Hepatocyte (in vitro differentiated cells): ENCODE measurements at regions not wholly inside any gene's neighbourhood (a gene's known extent, or its start where the extent isn't known, plus 50 kb on each side); places are given as distances from the start of the nearest gene placed in this dataset.

Experiments
- CTCF ChIP-seq: fragments of 200-600 bp; sonication (generic); IDR thresholded peaks from 2 replicates; pipeline ENCODE4 v1.5.1; 2016; ENCODE audit warnings: antibody characterized with exemption, mild to moderate bottlenecking; ENCODE audit not compliant: poor library complexity
- EZH2 ChIP-seq: fragments of 200-600 bp; sonication (generic); IDR thresholded peaks from 2 replicates; pipeline ENCODE4 v1.6.1; 2016; ENCODE audit warnings: antibody characterized with exemption, mild to moderate bottlenecking, borderline replicate concordance

- TF ChIP-seq CTCF = no peak
- no peak for TF ChIP-seq EZH2
These were observed 171.4 kb upstream of the SPATS2L start for GRCh38 chr2:200135082-200135481.
